LoVo (cell line): ENCODE measurements at regions not wholly inside any gene's neighbourhood (a gene's known extent, or its start where the extent isn't known, plus 50 kb on each side); places are given as distances from the start of the nearest gene placed in this dataset.
"Not testable (repeated sequence)": the region's sequence is repeated elsewhere in the genome, so short reads cannot be mapped to it uniquely, and the experiment has no call there.

Source experiments
- DNase-seq: peaks from one replicate; pipeline ENCODE4 v3.0.0-alpha.2; 2016; ENCODE audit warnings: low spot score

DNA sequence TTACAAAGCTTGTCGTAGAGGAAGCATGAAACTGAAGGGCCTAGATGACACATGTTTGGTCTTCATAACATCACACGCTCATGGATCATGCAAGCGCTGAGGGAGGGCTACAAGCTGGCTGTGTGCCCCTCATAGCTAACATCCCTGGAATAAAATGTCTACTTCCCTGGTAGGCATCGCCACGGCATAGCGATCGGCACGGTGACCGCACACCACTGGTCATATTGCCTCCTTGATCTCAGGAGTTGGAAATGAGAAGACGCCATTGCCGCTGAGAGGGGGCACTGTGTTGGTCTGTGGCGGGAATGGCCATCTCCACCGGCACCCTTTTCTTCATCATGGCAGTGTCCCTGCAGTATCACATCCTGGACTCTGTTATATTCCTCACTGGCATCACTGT is 50.1 kb upstream of the TUBA3E start:
- DNase-seq = not testable (repeated sequence)
